Retina (tissue), 1 donor: ENCODE measurements at regions not wholly inside any gene's neighbourhood (a gene's known extent, or its start where the extent isn't known, plus 50 kb on each side); places are given as distances from the start of the nearest gene placed in this dataset.
"Not testable (repeated sequence)": the region's sequence is repeated elsewhere in the genome, so short reads cannot be mapped to it uniquely, and the experiment has no call there.

Source experiments
- DNase-seq: peaks from one replicate; pipeline ENCODE4 v3.0.0-alpha.2; 2016

- no peak for DNase-seq
These were observed 448.0 kb downstream of the MIAT start for GRCh38 chr22:27105142-27106025.

GRCh38 chr22:27106985-27107384 lies 449.6 kb downstream of the MIAT start:
- no peak for DNase-seq

GRCh38 chr22:27107386-27107785 lies 450.0 kb downstream of the MIAT start:
- DNase-seq, result no peak

- DNase-seq, result no peak
These were observed 450.4 kb downstream of the MIAT start for GRCh38 chr22:27107824-27108223.

- peak; percentile 49 for DNase-seq
These were observed 451.2 kb downstream of the MIAT start for GRCh38 chr22:27108425-27109114.

- DNase-seq, result not testable (repeated sequence)
These were observed 452.0 kb downstream of the MIAT start for GRCh38 chr22:27109406-27109805.

- DNase-seq, result peak; percentile 68
These were observed 453.5 kb downstream of the MIAT start for GRCh38 chr22:27110665-27111451.

GRCh38 chr22:27111796-27112672 lies 454.6 kb downstream of the MIAT start:
- no peak for DNase-seq

GRCh38 chr22:27113211-27113635 lies 455.8 kb downstream of the MIAT start:
- DNase-seq, result no peak

- DNase-seq, result no peak
These were observed 456.3 kb downstream of the MIAT start for GRCh38 chr22:27113641-27114040.

GRCh38 chr22:27114186-27114585 lies 456.8 kb downstream of the MIAT start:
- no peak for DNase-seq

- DNase-seq, result no peak
These were observed 458.0 kb downstream of the MIAT start for GRCh38 chr22:27115410-27115809.

GRCh38 chr22:27115816-27116256 lies 458.4 kb downstream of the MIAT start:
- no peak for DNase-seq

GRCh38 chr22:27116312-27117086 lies 459.1 kb downstream of the MIAT start:
- DNase-seq, result no peak

- DNase-seq, result no peak
These were observed 462.6 kb downstream of the MIAT start for GRCh38 chr22:27120036-27120435.

- DNase-seq, result no peak
These were observed 465.2 kb downstream of the MIAT start for GRCh38 chr22:27122574-27122973.

GRCh38 chr22:27123880-27124279 lies 466.5 kb downstream of the MIAT start:
- DNase-seq, result no peak

- DNase-seq, result no peak
These were observed 467.1 kb downstream of the MIAT start for GRCh38 chr22:27124351-27124966.

- DNase-seq, result no peak
These were observed 468.2 kb downstream of the MIAT start for GRCh38 chr22:27125539-27125938.

- DNase-seq, result no peak
These were observed 470.5 kb downstream of the MIAT start for GRCh38 chr22:27127911-27128310.
